GM12891 (cell line): ENCODE measurements at regions not wholly inside any gene's neighbourhood (a gene's known extent, or its start where the extent isn't known, plus 50 kb on each side); places are given as distances from the start of the nearest gene placed in this dataset.

Experiments
- PAX5 ChIP-seq: IDR thresholded peaks from 2 replicates; pipeline ENCODE4 v1.6.1; 2011; ENCODE audit warnings: low read length, moderate library complexity, mild to moderate bottlenecking; ENCODE audit not compliant: insufficient read depth, severe bottlenecking
- POLR2A ChIP-seq: IDR thresholded peaks from 2 replicates; pipeline ENCODE4 v1.6.1; 2011; ENCODE audit warnings: low read depth, low read length, control low read depth
- POLR2AphosphoS5 ChIP-seq: IDR thresholded peaks from 2 replicates; pipeline ENCODE4 v1.6.1; 2011; ENCODE audit warnings: low read depth, low read length, control low read depth
- POU2F2 ChIP-seq: IDR thresholded peaks from 2 replicates; pipeline ENCODE4 v1.6.1; 2011; ENCODE audit warnings: low read depth, mild to moderate bottlenecking, control low read depth, low read length, moderate library complexity
- SPI1 ChIP-seq: IDR thresholded peaks from 2 replicates; pipeline ENCODE4 v1.6.1; 2011; ENCODE audit warnings: low read depth, low read length, control low read depth
- TAF1 ChIP-seq: IDR thresholded peaks from 2 replicates; pipeline ENCODE4 v1.6.1; 2011; ENCODE audit warnings: low read depth, low read length, control low read depth

- TF ChIP-seq POLR2AphosphoS5 (no peak), POLR2A (no peak), PAX5 (no peak), POU2F2 (no peak), TAF1 (no peak), SPI1 (no peak)
Measured at GRCh38 chr3:124594581-124594980, 135.7 kb upstream of the UMPS start.
